ENCODE measurements at regions not wholly inside any gene's neighbourhood (a gene's known extent, or its start where the extent isn't known, plus 50 kb on each side); places are given as distances from the start of the nearest gene placed in this dataset.

DNA sequence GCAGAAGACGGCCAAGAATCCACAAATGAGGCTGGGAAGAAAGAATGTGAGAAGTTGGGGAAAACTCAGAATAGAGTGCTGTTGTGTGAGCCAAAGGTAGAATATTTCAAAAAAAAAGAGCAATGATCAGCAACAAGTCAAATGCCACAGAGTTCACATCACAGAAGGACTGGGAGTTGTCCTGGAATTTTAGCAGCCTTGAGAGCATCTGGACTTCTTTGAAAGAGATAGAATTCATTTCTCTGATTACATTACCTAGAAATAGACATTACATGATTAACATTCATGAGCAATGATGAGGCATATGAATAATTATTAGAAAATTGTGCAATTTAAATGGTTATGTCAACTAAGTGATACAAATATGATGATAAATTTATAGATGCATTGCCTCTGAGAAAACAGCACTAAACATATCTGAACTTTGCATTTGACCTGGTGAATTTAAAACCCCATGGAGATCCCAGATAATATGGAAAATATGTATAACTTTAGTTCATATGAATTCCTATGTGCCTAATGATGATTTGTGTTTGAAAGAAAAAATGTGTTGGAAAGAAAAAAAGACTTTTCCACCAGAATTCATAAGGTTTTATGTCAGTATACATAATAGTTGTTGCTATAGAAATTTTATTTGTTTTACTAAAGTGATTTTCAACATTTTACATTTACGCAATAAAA, 186.2 kb downstream of the POSTN start:
- DNase-seq (ENCODE audit: low read depth), result no peak
- H3K4me3 ChIP-seq (ENCODE audit: low read depth, low read length), result no peak overlapping the region
- TF ChIP-seq, protein P1, sequence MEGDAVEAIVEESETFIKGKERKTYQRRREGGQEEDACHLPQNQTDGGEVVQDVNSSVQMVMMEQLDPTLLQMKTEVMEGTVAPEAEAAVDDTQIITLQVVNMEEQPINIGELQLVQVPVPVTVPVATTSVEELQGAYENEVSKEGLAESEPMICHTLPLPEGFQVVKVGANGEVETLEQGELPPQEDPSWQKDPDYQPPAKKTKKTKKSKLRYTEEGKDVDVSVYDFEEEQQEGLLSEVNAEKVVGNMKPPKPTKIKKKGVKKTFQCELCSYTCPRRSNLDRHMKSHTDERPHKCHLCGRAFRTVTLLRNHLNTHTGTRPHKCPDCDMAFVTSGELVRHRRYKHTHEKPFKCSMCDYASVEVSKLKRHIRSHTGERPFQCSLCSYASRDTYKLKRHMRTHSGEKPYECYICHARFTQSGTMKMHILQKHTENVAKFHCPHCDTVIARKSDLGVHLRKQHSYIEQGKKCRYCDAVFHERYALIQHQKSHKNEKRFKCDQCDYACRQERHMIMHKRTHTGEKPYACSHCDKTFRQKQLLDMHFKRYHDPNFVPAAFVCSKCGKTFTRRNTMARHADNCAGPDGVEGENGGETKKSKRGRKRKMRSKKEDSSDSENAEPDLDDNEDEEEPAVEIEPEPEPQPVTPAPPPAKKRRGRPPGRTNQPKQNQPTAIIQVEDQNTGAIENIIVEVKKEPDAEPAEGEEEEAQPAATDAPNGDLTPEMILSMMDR (IDR thresholded peaks at IDR 0.05; ENCODE audit: low read depth, low read length), result no peak
- TF ChIP-seq POLR2A (IDR thresholded peaks at IDR 0.05; ENCODE audit: extremely low read depth, insufficient read length) (no peak), MYC (IDR thresholded peaks at IDR 0.05; ENCODE audit: low read depth, low read length) (no peak)
- TF ChIP-seq, protein P2, sequence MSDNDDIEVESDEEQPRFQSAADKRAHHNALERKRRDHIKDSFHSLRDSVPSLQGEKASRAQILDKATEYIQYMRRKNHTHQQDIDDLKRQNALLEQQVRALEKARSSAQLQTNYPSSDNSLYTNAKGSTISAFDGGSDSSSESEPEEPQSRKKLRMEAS (IDR thresholded peaks at IDR 0.05; ENCODE audit: low read depth, low read length), result no peak

DNA sequence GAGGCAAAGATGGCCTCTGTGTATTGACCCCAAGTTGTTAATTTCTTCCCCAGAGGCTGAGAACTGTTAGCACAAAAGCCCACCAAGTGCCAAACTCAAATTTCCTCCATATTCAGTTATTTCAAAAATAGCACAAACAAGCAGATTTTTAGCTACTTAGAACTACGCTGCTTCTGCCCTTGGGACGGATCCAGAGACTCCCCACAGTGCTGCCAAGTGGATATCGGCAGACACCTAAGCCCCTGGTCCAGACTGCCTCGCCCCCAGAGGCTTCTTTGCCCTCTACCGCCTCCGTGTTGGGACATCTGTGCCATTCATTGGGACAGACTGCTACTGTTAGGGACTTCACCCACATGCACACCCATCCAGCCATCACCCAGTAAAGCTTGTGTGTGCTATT, 188.3 kb downstream of the POSTN start:
- no peak overlapping the region for H3K4me3 ChIP-seq (ENCODE audit: low read depth, low read length)
- no peak for TF ChIP-seq POLR2A (IDR thresholded peaks at IDR 0.05; ENCODE audit: extremely low read depth, insufficient read length)
- TF ChIP-seq, protein P1 (IDR thresholded peaks at IDR 0.05; ENCODE audit: low read depth, low read length), result no peak
- TF ChIP-seq, protein P2 (IDR thresholded peaks at IDR 0.05; ENCODE audit: low read depth, low read length), result no peak
- TF ChIP-seq MYC (IDR thresholded peaks at IDR 0.05; ENCODE audit: low read depth, low read length), result no peak
- no peak for DNase-seq (ENCODE audit: low read depth)

DNA sequence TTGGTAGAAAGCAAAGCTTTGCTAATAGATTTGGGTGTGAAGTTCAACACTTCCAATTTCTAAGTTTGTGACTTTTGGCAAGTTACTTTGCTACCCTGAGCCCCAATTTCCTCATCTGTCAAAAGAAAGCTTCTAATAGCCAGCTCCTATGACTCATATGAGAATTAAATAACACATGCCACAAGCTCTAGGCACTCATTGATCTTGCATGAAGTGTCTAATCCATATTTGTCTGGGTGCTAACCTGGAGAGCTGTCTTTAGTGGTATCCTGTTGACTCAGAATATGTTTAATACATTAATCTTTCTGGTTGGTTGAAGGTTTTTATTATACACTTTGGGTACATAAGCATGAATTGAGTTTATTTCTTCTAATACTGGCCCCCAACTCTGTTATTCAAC, 188.8 kb downstream of the POSTN start:
- H3K4me3 ChIP-seq (ENCODE audit: low read depth, low read length), result no peak overlapping the region
- TF ChIP-seq POLR2A (IDR thresholded peaks at IDR 0.05; ENCODE audit: extremely low read depth, insufficient read length) (no peak), MYC (IDR thresholded peaks at IDR 0.05; ENCODE audit: low read depth, low read length) (no peak)
- TF ChIP-seq, protein P1 (IDR thresholded peaks at IDR 0.05; ENCODE audit: low read depth, low read length), result no peak
- TF ChIP-seq, protein P2 (IDR thresholded peaks at IDR 0.05; ENCODE audit: low read depth, low read length), result no peak
- DNase-seq (ENCODE audit: low read depth), result no peak

DNA sequence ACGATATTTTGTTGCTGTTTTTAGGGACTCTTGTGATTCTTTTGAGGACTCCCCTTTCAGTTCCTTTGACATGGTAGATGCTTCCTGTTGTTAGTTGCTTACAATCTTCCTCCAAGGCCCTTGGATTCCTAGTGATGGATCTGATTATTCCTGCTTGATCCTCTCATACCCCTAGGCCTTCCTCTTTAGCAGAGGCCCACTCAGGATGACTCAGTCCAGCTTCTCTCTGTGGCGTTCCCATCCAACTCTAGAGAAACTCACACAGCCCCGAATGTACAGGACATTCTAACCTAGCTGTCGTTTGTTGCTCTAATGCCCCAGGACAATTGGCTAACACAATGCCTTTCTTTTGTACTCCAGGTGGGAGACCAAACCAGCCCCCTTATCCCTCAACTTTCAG, 191.4 kb downstream of the POSTN start:
- no peak for DNase-seq (ENCODE audit: low read depth)
- TF ChIP-seq POLR2A (IDR thresholded peaks at IDR 0.05; ENCODE audit: extremely low read depth, insufficient read length), result no peak
- TF ChIP-seq, protein P1 (IDR thresholded peaks at IDR 0.05; ENCODE audit: low read depth, low read length), result no peak
- TF ChIP-seq MYC (IDR thresholded peaks at IDR 0.05; ENCODE audit: low read depth, low read length), result no peak
- TF ChIP-seq, protein P2 (IDR thresholded peaks at IDR 0.05; ENCODE audit: low read depth, low read length), result no peak
- H3K4me3 ChIP-seq (ENCODE audit: low read depth, low read length), result no peak overlapping the region

DNA sequence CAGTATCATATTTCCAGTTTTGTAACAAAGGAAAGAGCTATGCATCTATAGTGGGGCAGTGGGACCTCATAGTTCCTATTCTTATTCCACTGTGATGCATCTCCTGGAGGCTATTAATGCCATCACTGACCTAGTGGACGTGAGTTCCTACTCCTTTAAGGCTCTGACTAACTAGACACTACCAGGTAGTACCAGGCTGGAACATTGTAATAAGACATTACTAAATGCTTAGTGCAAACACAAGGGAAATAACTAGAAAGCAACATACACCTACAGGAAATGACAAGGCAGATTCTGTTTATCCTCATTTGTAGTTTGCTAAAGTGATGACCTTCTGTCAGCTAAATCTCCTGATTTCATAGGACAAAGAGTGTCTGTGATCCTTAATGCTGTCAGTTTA, 192.5 kb downstream of the POSTN start:
- no peak overlapping the region for H3K4me3 ChIP-seq (ENCODE audit: low read depth, low read length)
- no peak for TF ChIP-seq MYC (IDR thresholded peaks at IDR 0.05; ENCODE audit: low read depth, low read length)
- DNase-seq (ENCODE audit: low read depth), result no peak

DNA sequence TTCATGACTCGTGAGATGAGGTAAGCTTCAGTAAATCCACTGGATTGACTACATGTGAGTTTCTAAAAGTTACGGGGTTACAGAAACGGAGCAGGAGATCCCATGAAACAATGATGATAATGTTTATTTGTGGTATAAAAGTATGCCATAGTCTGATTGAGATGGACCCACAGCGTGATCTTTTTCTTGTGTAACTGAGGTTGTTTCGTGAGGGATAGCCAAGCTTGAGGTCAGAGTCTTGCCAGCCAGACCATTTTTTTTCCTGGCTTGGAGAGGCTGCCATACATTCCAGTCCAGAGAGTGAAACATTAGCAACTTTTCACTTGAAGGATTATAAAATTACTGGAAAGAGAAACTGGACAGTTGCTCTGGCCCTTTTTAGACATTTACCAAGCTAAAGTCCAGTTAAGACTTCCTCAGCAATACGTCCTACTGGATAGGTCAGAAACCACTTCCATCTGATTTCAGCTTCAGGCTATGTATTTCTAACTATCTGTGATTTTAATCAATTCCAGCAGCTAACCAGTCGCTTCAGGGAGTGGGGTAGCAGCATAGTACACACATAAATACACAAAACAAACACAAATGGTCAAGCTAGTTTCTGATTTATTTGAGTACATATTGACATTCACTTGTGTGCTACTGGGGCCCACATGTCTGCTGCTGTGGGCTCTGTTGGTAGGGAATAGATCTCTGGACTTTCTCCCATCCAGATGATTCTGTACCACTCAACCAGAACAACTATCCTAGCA, 194.6 kb downstream of the POSTN start:
- TF ChIP-seq, protein P2 (IDR thresholded peaks at IDR 0.05; ENCODE audit: low read depth, low read length), result no peak
- no peak for TF ChIP-seq POLR2A (IDR thresholded peaks at IDR 0.05; ENCODE audit: extremely low read depth, insufficient read length)
- no peak for TF ChIP-seq MYC (IDR thresholded peaks at IDR 0.05; ENCODE audit: low read depth, low read length)
- TF ChIP-seq, protein P1 (IDR thresholded peaks at IDR 0.05; ENCODE audit: low read depth, low read length), result no peak
- DNase-seq (ENCODE audit: low read depth), result no peak
- no peak overlapping the region for H3K4me3 ChIP-seq (ENCODE audit: low read depth, low read length)

Measured in NB4 (cell line).